SK-N-SH treated with all-trans-retinoic acid at 6 μM for 48 hours (cell line): ENCODE measurements at regions not wholly inside any gene's neighbourhood (a gene's known extent, or its start where the extent isn't known, plus 50 kb on each side); places are given as distances from the start of the nearest gene placed in this dataset.

ENCODE experiments used
- ARNTL ChIP-seq: fragments of 450-650 bp; formaldehyde crosslinking; IDR thresholded peaks from 2 replicates; pipeline ENCODE4 v1.5.0; 2020; ENCODE audit warnings: low read depth, mild to moderate bottlenecking, moderate library complexity, borderline replicate concordance
- BACH2 ChIP-seq: fragments of 250-450 bp; sonication (Bioruptor Pico); IDR thresholded peaks from 2 replicates; pipeline ENCODE4 v1.9.0; 2021; ENCODE audit warnings: mild to moderate bottlenecking, borderline replicate concordance
- CREB5 ChIP-seq: fragments of 250-450 bp; sonication (Bioruptor Pico); IDR thresholded peaks from 2 replicates; pipeline ENCODE4 v1.5.1; 2020; ENCODE audit warnings: low read depth, mild to moderate bottlenecking, moderate library complexity
- OSR1 ChIP-seq: fragments of 250-450 bp; sonication (Bioruptor Pico); IDR thresholded peaks from 2 replicates; pipeline ENCODE4 v1.8.0; 2022; ENCODE audit warnings: moderate library complexity, mild to moderate bottlenecking, inconsistent platforms
- PATZ1 ChIP-seq: fragments of 250-450 bp; sonication (Bioruptor Pico); IDR thresholded peaks from 2 replicates; pipeline ENCODE4 v1.8.0; 2020; ENCODE audit warnings: mild to moderate bottlenecking, moderate library complexity, borderline replicate concordance
- POU6F1 ChIP-seq: fragments of 250-450 bp; sonication (Bioruptor Pico); IDR thresholded peaks from 2 replicates; pipeline ENCODE4 v1.8.0; 2021; ENCODE audit warnings: low read depth, mild to moderate bottlenecking, moderate library complexity, borderline replicate concordance
- ZFP3 ChIP-seq: fragments of 250-450 bp; sonication (Bioruptor Pico); IDR thresholded peaks from 2 replicates; pipeline ENCODE4 v1.5.0; 2020; ENCODE audit warnings: mild to moderate bottlenecking, moderate library complexity
- ZFP30 ChIP-seq: fragments of 450-650 bp; formaldehyde crosslinking; IDR thresholded peaks from 2 replicates; pipeline ENCODE4 v1.5.0; 2022; ENCODE audit warnings: mild to moderate bottlenecking, moderate library complexity
- ZNF70 ChIP-seq: fragments of 450-650 bp; formaldehyde crosslinking; IDR thresholded peaks from 2 replicates; pipeline ENCODE4 v1.5.0; 2020; ENCODE audit warnings: mild to moderate bottlenecking, moderate library complexity
- ZNF8 ChIP-seq: fragments of 450-650 bp; formaldehyde crosslinking; IDR thresholded peaks from 2 replicates; pipeline ENCODE4 v1.5.0; 2020; ENCODE audit warnings: mild to moderate bottlenecking, moderate library complexity
- TF ChIP-seq, protein P1 (sequence below): fragments of 250-450 bp; sonication (Bioruptor Pico); IDR thresholded peaks from 2 replicates; pipeline ENCODE4 v1.5.1; 2021; ENCODE audit warnings: mild to moderate bottlenecking, moderate library complexity

GRCh38 chr13:53170910-53171309, 142.3 kb downstream of the OLFM4 start:
- TF ChIP-seq ZFP30 (CRISPR knock-in tag) (no peak), POU6F1 (CRISPR knock-in tag) (no peak), BACH2 (CRISPR knock-in tag) (no peak), ZFP3 (CRISPR knock-in tag) (no peak), ZNF70 (CRISPR knock-in tag) (no peak), ZNF8 (no peak), PATZ1 (CRISPR knock-in tag) (no peak), OSR1 (CRISPR knock-in tag) (no peak), CREB5 (no peak), ARNTL (no peak)
- TF ChIP-seq, protein P1, sequence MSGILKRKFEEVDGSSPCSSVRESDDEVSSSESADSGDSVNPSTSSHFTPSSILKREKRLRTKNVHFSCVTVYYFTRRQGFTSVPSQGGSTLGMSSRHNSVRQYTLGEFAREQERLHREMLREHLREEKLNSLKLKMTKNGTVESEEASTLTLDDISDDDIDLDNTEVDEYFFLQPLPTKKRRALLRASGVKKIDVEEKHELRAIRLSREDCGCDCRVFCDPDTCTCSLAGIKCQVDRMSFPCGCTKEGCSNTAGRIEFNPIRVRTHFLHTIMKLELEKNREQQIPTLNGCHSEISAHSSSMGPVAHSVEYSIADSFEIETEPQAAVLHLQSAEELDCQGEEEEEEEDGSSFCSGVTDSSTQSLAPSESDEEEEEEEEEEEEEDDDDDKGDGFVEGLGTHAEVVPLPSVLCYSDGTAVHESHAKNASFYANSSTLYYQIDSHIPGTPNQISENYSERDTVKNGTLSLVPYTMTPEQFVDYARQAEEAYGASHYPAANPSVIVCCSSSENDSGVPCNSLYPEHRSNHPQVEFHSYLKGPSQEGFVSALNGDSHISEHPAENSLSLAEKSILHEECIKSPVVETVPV (CRISPR knock-in tag) = no peak
